ENCODE measurements at regions not wholly inside any gene's neighbourhood (a gene's known extent, or its start where the extent isn't known, plus 50 kb on each side); places are given as distances from the start of the nearest gene placed in this dataset.

DNA sequence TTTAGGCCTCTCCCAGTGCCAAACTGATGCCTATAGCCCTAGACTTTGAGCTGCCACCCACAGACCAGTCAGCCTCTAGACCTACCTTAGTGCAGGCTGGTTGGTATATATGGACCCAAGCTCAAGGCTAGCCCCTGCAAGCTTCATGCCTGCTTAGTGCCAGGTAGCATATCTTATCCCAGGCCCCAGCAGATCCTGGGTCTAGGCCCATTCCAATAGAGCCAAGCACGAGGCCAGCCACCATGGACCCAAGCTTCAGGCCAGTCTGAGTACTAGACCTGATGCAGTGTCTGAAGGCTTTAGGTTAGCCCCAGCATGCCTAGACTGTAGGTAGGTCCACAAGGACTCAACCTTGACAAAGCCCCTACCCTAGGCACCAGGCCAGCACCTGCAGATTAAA lies 1081.7 kb downstream of the JRKL start:
- DNase-seq (ENCODE audit: low spot score in 2 of 2), result no peak
- TF ChIP-seq, protein P1, sequence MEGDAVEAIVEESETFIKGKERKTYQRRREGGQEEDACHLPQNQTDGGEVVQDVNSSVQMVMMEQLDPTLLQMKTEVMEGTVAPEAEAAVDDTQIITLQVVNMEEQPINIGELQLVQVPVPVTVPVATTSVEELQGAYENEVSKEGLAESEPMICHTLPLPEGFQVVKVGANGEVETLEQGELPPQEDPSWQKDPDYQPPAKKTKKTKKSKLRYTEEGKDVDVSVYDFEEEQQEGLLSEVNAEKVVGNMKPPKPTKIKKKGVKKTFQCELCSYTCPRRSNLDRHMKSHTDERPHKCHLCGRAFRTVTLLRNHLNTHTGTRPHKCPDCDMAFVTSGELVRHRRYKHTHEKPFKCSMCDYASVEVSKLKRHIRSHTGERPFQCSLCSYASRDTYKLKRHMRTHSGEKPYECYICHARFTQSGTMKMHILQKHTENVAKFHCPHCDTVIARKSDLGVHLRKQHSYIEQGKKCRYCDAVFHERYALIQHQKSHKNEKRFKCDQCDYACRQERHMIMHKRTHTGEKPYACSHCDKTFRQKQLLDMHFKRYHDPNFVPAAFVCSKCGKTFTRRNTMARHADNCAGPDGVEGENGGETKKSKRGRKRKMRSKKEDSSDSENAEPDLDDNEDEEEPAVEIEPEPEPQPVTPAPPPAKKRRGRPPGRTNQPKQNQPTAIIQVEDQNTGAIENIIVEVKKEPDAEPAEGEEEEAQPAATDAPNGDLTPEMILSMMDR (IDR thresholded peaks at IDR 0.05), result no peak
- no peak overlapping the region for H3K27ac ChIP-seq
- intact Hi-C loops (cut with DNase I), result no loop called here
- no peaks in the 10 kb centered on the region for H3K4me1 ChIP-seq
- H3K27me3 ChIP-seq, result no peaks in the 10 kb centered on the region
- H3K9me3 ChIP-seq, result peaks cover 0 to 15% of the 10 kb centered on the region in 2 donors
- no peak overlapping the region for H3K4me3 ChIP-seq
- no peaks in the 10 kb centered on the region for H3K36me3 ChIP-seq

DNA sequence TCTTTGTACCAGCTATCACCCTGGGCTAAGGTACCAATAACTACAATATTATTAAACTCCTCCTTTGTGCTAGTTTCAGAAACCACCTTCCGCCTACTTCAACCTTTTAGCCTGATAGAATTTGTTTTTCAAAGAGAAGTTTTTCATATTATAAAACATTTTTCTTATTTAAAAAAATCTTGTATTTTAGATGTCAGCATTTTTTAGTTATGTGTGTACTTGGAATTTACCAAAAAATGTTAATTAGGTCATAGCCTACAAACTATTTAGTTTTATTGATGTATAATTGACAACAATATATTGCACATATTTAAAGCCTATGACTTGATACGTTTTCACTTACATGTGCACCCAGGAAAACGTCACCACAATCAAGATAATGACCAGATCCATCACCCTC lies 1097.6 kb downstream of the JRKL start:
- intact Hi-C loops (cut with DNase I), result no loop called here
- TF ChIP-seq, protein P1 (IDR thresholded peaks at IDR 0.05), result no peak
- no peaks in the 10 kb centered on the region for H3K4me1 ChIP-seq
- H3K4me3 ChIP-seq, result no peak overlapping the region
- H3K27ac ChIP-seq, result no peak overlapping the region
- H3K27me3 ChIP-seq, result no peaks in the 10 kb centered on the region
- DNase-seq (ENCODE audit: low spot score in 2 of 2), result no peak
- H3K9me3 ChIP-seq, result no peaks in the 10 kb centered on the region
- no peaks in the 10 kb centered on the region for H3K36me3 ChIP-seq

DNA sequence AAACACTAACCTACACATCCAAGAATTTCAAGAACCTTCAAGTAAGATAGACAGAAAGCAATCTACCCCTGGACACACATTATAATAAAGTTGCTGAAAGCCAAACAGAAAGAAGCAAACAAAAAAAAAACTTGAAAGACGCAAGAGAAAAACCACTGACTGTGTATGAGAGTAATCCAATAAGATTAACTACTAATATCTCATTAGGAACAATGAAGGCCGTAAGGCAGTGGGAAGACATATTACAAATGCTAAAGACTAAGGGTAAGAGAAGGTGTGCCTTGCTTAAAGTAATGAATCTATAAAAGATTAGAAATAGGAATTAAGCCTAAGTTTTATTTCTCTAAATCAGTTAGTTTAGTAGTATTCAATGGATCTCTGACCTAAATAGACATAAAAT lies 1109.1 kb downstream of the JRKL start:
- no peak overlapping the region for H3K4me3 ChIP-seq
- no peaks in the 10 kb centered on the region for H3K4me1 ChIP-seq
- no peaks in the 10 kb centered on the region for H3K36me3 ChIP-seq
- TF ChIP-seq, protein P1 (IDR thresholded peaks at IDR 0.05), result no peak
- no peak for DNase-seq (ENCODE audit: low spot score in 2 of 2)
- no peak overlapping the region for H3K27ac ChIP-seq
- intact Hi-C loops (cut with DNase I), result no loop called here
- H3K9me3 ChIP-seq, result no peaks in the 10 kb centered on the region
- no peaks in the 10 kb centered on the region for H3K27me3 ChIP-seq

DNA sequence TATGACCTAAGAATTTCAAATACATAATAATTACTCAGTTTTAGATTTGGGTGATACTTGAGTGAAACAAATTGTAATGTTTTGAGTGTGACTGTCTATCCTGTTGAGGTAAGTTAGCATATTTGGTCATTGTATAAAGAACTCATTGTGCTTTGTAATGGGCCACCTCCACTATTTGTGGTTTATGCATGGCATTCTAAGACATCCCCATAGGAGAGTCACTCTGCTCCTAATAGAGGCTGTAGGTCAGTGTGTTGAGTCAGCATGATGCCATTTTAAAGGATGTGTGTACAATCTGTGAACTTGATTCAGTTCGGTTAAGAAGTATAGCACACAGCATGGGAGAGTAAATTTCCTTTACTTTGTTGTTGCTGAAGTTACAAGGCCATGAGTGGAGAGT lies 1112.4 kb downstream of the JRKL start:
- intact Hi-C loops (cut with DNase I), result no loop called here
- Histone ChIP-seq H3K4me1 (no peaks in the 10 kb centered on the region), H3K27ac (no peak overlapping the region), H3K4me3 (no peak overlapping the region), H3K9me3 (no peaks in the 10 kb centered on the region), H3K27me3 (no peaks in the 10 kb centered on the region), H3K36me3 (no peaks in the 10 kb centered on the region)
- TF ChIP-seq, protein P1 (IDR thresholded peaks at IDR 0.05), result no peak
- no peak for DNase-seq (ENCODE audit: low spot score in 2 of 2)

DNA sequence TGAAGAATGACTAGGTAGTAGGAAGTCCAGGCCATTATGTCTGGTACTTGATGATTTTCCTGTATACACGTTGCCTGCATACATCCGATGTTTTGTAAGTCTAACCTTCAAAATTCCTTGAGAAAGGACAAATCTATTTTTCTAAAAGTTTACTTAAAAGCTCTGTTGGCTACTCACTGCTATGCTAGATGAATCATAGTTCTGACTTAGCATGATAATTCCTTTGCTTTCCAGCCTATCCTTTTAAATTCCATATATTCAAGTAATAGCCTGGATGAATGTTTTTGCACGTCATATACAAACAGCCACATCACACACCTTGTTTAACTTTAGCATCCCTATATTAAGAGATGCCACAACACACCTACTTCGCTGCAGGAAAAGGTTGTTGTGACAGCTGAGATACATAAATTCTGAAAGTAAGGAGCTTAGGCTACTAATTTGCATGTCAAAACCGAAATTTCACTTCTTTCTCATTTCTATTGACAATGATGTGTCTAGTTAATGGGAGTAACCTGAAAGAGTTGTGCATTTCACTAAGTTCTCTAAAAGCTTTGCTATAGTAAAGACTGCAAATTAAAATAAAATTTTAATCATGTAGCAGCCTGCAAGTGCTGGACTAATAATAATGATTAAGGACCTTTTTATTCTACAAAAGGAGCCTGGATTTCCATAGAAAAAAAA lies 1116.4 kb downstream of the JRKL start:
- no peaks in the 10 kb centered on the region for H3K27me3 ChIP-seq
- no peaks in the 10 kb centered on the region for H3K4me1 ChIP-seq
- no peak overlapping the region for H3K27ac ChIP-seq
- H3K36me3 ChIP-seq, result no peaks in the 10 kb centered on the region
- intact Hi-C loops (cut with DNase I), result no loop called here
- no peak for DNase-seq (ENCODE audit: low spot score in 2 of 2)
- H3K4me3 ChIP-seq, result no peak overlapping the region
- H3K9me3 ChIP-seq, result no peaks in the 10 kb centered on the region
- TF ChIP-seq, protein P1 (IDR thresholded peaks at IDR 0.05), result no peak

DNA sequence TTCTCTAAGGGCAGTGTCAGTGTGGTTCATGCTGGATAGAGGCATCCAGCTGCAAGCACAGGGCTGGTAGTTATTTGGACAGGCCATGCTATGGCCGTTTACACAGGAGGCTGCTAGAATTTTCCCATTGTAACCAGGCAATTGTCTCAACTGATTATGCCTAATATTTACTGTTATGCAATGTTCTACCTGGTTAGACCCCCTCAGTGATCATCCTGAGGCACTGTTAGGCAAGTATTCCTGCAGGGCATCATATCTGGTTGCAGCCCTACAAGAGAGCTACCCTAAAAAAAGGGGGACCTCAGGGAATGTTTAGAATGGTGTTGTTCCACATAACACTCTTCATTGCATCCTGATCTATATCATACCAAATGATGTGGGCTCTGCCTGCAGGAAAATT lies 1124.6 kb downstream of the JRKL start:
- no peaks in the 10 kb centered on the region for H3K36me3 ChIP-seq
- no peak overlapping the region for H3K4me3 ChIP-seq
- no peak overlapping the region for H3K27ac ChIP-seq
- H3K9me3 ChIP-seq, result no peaks in the 10 kb centered on the region
- H3K4me1 ChIP-seq, result no peaks in the 10 kb centered on the region
- intact Hi-C loops (cut with DNase I), result no loop called here
- no peaks in the 10 kb centered on the region for H3K27me3 ChIP-seq
- no peak for DNase-seq (ENCODE audit: low spot score in 2 of 2)
- TF ChIP-seq, protein P1 (IDR thresholded peaks at IDR 0.05), result no peak

Measured in ascending aorta (tissue), 2 donors.